ENCODE measurements at regions not wholly inside any gene's neighbourhood (a gene's known extent, or its start where the extent isn't known, plus 50 kb on each side); places are given as distances from the start of the nearest gene placed in this dataset.

DNA sequence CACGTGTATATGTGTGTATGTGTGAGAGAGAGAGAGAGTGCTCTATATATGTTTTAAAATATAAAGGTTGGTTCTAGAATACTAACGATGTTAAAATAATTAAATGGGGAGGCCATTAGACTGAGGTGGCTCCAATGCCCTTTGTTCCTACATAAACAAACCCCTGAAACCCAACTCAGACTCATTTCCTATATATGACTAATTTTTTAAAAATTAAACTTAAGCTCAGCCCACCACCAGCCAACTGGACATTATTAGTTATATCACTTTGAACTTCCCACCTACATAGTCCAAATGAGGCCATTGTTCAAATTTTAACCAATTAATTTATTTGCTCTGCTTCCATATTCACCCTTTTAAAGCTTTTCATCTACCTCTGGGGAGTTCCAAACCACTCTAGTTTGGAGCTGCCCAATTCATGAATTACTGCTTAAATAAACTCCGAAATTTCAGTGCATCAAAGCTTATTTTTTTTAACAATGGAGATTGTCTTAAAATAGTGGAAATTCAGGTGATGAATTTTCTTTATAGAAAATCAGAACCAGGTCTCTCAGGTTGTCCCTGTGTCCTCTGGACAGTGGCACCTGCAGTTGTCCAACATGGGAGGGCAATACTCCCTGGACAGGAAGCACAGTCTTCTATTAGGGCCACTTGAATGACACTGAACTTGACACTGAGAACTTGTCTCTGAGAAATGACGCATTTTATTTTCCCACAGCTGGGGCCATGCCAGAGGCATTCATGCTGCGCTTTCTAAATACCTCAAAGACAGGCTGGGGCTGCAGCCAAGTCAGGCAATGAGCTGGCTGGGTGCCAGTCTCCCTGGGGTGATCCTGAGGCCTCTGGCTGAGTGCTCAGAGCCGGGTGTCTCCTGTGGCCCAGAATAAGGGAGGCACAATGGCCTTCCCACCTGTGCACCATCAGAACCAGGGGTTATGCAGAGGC, 109.5 kb upstream of the TMEM72 start:
- CTCF ChIA-PET, result interaction anchor here (1.1 kb wide), 1 partner anchor 1112 kb away, joined by 4 read pairs; no protein-coding TSS in a partner anchor
- no peak overlapping the region for H3K4me3 ChIP-seq (ENCODE audit: low read depth, low read length)
- DNase-seq (ENCODE audit: low read depth, low spot score), result peak; percentile 86
- POLR2A ChIA-PET, result no interaction called here
- TF ChIP-seq, protein P1, sequence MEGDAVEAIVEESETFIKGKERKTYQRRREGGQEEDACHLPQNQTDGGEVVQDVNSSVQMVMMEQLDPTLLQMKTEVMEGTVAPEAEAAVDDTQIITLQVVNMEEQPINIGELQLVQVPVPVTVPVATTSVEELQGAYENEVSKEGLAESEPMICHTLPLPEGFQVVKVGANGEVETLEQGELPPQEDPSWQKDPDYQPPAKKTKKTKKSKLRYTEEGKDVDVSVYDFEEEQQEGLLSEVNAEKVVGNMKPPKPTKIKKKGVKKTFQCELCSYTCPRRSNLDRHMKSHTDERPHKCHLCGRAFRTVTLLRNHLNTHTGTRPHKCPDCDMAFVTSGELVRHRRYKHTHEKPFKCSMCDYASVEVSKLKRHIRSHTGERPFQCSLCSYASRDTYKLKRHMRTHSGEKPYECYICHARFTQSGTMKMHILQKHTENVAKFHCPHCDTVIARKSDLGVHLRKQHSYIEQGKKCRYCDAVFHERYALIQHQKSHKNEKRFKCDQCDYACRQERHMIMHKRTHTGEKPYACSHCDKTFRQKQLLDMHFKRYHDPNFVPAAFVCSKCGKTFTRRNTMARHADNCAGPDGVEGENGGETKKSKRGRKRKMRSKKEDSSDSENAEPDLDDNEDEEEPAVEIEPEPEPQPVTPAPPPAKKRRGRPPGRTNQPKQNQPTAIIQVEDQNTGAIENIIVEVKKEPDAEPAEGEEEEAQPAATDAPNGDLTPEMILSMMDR (IDR thresholded peaks at IDR 0.05; ENCODE audit: insufficient read depth, low read length, missing control alignments), result no peak

DNA sequence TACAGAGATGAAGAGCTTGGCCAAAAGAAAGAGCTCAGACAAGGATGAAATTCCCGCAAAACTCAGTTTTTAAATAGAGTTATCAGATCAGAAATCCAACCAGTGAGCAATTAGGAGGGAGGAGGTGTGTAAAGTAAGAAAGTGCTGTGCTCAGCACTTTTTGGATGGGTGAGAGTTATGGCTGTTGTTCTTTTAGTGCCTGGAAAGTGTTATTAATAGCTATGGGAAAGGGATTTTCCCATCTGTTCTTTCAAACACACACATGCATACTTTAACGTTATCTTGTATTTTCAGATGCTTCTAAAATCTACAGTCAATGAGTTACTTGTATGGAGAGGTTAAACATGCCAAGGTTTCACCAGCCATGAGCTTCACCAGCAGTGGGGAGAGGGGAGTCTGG, 107.3 kb upstream of the TMEM72 start:
- CTCF ChIA-PET, result interaction anchor here (0.9 to 1.1 kb wide), 3 partner anchors 55 to 417 kb away, joined by 3 read pairs; no protein-coding TSS in a partner anchor
- POLR2A ChIA-PET, result no interaction called here
- no peak for DNase-seq (ENCODE audit: low read depth, low spot score)
- no peak overlapping the region for H3K4me3 ChIP-seq (ENCODE audit: low read depth, low read length)
- TF ChIP-seq, protein P1 (IDR thresholded peaks at IDR 0.05; ENCODE audit: insufficient read depth, low read length, missing control alignments), result no peak

DNA sequence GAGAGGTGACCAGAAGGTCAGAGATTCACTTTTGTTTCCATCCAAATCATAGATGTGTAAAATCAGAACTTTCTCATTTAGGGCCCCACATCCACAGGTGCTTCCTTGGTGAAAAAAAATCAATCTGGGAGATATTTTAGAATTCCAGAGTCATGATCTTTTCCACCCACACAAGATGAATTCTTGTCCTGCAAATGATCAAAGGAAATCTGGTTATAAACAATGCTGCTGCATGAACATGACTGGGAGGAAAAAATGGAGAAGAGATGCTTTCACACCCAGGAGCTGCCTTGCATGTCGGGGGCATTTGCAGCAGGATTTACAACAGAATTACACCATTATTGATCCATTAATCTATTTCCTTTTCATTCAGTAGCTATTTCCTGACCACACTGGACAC, 106.5 kb upstream of the TMEM72 start:
- POLR2A ChIA-PET, result no interaction called here
- no peak for DNase-seq (ENCODE audit: low read depth, low spot score)
- H3K4me3 ChIP-seq (ENCODE audit: low read depth, low read length), result no peak overlapping the region
- TF ChIP-seq, protein P1 (IDR thresholded peaks at IDR 0.05; ENCODE audit: insufficient read depth, low read length, missing control alignments), result no peak
- CTCF ChIA-PET, result interaction anchor here (0.9 to 1.1 kb wide), 2 partner anchors 54 to 418 kb away, joined by 3 read pairs; no protein-coding TSS in a partner anchor

DNA sequence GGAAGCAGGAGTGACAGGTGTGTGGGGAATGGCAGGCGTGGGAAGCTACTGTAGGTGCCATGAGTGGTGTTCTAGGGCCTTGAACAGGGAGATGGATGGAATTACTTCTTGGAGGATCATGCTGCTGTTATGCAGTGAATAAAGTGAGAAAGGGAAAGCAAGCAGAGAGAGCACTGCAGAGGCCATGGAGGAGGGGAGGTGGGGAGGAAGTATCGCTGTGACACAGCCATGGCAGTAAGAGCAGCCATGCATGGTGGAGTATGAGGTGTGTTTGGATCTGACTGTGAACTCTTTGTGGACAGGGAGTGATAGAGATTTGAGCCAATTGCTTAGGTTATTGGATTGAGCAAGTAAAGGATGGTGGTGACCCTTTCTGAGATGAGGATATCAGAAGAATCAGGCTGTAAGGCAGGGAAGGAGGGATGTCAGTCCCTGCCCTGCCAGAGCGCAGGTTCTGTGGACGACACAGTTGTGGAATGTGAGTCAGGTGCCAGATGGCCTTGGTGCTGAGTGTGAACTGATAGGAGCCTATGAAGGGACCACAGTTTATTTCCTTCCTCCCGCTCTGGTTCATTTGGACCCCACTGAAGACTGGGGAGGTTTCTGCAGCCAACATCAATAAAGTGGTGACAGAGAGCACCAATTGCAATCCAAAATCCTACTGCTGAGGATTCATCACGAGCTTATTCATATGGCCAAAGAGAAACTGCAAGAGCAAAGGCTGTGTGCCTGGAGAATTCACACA, 105.5 kb upstream of the TMEM72 start:
- TF ChIP-seq, protein P1 (IDR thresholded peaks at IDR 0.05; ENCODE audit: insufficient read depth, low read length, missing control alignments), result no peak
- no peak overlapping the region for H3K4me3 ChIP-seq (ENCODE audit: low read depth, low read length)
- ChIA-PET POLR2A (no interaction called here), CTCF (interaction anchor here (1.4 kb wide), 1 partner anchor 10 kb away, joined by 3 read pairs; no protein-coding TSS in a partner anchor)
- no peak for DNase-seq (ENCODE audit: low read depth, low spot score)

DNA sequence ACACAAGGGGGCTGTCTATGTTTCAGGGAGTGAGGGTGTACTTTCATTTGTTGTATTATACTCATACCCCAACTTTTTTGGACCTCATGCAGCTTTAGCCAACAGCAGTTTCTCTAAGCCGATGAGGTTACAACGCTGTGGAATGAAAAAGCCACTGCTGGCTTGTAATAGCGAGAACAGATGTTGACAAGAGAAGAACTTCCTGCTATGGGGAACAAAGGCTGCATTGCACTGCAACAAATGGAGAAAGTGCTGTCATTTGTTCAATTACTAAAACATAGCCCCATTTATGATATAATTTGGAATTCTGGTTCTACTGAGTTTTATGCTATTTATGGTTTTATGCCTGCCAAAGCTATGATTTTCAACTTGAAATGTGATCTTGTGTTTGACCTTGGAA, 104.2 kb upstream of the TMEM72 start:
- ChIA-PET CTCF (interaction anchor here (0.7 to 1.4 kb wide), 3 partner anchors 9 to 1117 kb away, joined by 3 read pairs; no protein-coding TSS in a partner anchor), POLR2A (no interaction called here)
- H3K4me3 ChIP-seq (ENCODE audit: low read depth, low read length), result no peak overlapping the region
- DNase-seq (ENCODE audit: low read depth, low spot score), result no peak
- TF ChIP-seq, protein P1 (IDR thresholded peaks at IDR 0.05; ENCODE audit: insufficient read depth, low read length, missing control alignments), result no peak

DNA sequence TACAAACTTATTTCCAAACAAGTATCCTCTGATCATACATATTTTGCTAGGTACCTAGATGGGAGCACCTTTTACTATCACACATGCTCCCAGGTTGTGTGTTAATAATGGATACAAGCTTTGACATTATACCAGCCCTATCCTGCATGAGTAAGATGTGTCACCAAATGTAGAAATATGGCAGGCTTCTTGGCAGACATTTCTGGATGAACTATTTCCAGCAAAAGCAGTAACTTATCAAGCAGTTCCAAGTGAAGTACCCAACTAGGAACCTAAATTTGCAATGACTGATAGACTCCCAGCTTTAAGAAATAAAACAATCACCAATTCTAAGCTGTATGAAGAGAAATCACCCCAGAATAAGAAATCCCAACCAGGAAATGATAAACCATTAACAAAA, 103.7 kb upstream of the TMEM72 start:
- ChIA-PET CTCF (interaction anchor here (0.7 to 1.4 kb wide), 3 partner anchors 8 to 1118 kb away, joined by 3 read pairs; no protein-coding TSS in a partner anchor), POLR2A (no interaction called here)
- TF ChIP-seq, protein P1 (IDR thresholded peaks at IDR 0.05; ENCODE audit: insufficient read depth, low read length, missing control alignments), result no peak
- H3K4me3 ChIP-seq (ENCODE audit: low read depth, low read length), result no peak overlapping the region
- no peak for DNase-seq (ENCODE audit: low read depth, low spot score)
